ENCODE measurements at regions not wholly inside any gene's neighbourhood (a gene's known extent, or its start where the extent isn't known, plus 50 kb on each side); places are given as distances from the start of the nearest gene placed in this dataset.

DNA sequence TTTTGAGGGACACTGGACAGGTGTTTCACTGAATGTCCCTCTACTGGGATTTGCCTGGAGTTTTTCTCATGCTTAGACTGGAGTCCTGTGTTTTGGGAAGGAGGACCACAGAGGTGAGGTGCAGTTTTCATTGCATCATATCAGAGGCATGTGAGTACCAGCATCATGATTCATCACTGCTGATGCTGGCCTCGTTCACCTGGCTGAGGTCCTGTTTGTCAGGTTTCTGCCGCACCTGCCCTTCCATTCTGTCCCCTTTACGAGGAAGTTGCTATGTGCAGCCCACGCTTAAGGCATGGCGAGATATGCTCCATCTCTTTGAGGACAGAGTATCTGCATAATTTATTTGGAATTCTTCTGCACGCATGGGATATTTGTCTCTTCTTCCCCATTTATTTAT lies 162.1 kb downstream of the TENT4A start:
- no peak for TF ChIP-seq TOX (CRISPR knock-in tag; IDR thresholded peaks at IDR 0.05; ENCODE audit: borderline replicate concordance)
- TF ChIP-seq BACH2 (CRISPR knock-in tag; IDR thresholded peaks at IDR 0.05; ENCODE audit: borderline replicate concordance) = no peak
- no peak for TF ChIP-seq ARNTL (CRISPR knock-in tag; IDR thresholded peaks at IDR 0.05; ENCODE audit: borderline replicate concordance, low read depth)
- TF ChIP-seq, protein P1, sequence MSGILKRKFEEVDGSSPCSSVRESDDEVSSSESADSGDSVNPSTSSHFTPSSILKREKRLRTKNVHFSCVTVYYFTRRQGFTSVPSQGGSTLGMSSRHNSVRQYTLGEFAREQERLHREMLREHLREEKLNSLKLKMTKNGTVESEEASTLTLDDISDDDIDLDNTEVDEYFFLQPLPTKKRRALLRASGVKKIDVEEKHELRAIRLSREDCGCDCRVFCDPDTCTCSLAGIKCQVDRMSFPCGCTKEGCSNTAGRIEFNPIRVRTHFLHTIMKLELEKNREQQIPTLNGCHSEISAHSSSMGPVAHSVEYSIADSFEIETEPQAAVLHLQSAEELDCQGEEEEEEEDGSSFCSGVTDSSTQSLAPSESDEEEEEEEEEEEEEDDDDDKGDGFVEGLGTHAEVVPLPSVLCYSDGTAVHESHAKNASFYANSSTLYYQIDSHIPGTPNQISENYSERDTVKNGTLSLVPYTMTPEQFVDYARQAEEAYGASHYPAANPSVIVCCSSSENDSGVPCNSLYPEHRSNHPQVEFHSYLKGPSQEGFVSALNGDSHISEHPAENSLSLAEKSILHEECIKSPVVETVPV (CRISPR knock-in tag; IDR thresholded peaks at IDR 0.05) = no peak
- TF ChIP-seq, protein P2, sequence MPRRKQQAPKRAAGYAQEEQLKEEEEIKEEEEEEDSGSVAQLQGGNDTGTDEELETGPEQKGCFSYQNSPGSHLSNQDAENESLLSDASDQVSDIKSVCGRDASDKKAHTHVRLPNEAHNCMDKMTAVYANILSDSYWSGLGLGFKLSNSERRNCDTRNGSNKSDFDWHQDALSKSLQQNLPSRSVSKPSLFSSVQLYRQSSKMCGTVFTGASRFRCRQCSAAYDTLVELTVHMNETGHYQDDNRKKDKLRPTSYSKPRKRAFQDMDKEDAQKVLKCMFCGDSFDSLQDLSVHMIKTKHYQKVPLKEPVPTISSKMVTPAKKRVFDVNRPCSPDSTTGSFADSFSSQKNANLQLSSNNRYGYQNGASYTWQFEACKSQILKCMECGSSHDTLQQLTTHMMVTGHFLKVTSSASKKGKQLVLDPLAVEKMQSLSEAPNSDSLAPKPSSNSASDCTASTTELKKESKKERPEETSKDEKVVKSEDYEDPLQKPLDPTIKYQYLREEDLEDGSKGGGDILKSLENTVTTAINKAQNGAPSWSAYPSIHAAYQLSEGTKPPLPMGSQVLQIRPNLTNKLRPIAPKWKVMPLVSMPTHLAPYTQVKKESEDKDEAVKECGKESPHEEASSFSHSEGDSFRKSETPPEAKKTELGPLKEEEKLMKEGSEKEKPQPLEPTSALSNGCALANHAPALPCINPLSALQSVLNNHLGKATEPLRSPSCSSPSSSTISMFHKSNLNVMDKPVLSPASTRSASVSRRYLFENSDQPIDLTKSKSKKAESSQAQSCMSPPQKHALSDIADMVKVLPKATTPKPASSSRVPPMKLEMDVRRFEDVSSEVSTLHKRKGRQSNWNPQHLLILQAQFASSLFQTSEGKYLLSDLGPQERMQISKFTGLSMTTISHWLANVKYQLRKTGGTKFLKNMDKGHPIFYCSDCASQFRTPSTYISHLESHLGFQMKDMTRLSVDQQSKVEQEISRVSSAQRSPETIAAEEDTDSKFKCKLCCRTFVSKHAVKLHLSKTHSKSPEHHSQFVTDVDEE (CRISPR knock-in tag; IDR thresholded peaks at IDR 0.05) = no peak
- TF ChIP-seq PPARA (CRISPR knock-in tag; IDR thresholded peaks at IDR 0.05; ENCODE audit: borderline replicate concordance) = no peak
- TF ChIP-seq ZNF70 (CRISPR knock-in tag; IDR thresholded peaks at IDR 0.05) = no peak
- ATAC-seq = no peak

DNA sequence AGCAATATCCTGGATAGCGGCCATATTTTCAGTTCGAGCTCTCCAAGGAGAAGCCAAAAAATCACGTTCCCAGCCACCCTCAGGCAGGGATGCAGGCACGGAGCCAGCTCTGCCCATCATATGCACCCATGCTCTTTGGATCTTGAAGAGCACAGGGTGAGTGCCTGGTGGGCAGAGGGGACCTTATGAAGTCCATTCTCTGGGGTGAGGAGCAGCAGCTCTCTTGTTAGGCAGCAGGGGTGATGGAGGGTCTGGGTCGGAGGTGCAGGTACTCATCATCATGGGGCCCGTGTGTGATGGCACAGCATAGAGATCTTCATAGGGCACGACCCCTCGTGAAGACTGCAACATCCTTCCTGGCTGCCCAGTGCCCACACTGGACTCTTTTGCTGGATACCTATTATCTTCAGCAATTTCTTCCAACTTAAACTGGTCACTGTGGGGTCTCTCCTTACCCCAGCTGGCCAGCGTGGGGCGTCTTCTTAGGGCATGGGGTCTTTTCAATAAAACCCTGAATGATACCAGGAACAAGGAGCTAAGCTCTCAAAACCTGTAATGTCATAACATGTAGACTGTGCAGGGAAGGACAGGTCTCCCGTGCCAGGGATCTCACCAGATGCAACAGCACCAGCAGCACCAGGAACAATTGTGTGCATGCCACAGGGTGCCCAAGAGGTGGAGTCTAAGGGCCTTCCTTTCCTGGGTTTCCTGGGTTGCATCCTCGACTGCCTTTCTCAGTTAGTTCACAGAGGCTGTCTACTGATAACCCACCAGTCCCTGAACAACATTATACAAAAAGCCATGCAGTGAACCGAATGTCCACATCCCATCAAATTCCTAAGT lies 165.0 kb downstream of the TENT4A start:
- no peak for TF ChIP-seq TCF4 (CRISPR knock-in tag; IDR thresholded peaks at IDR 0.05; ENCODE audit: borderline replicate concordance)
- no peak for TF ChIP-seq ARNTL (CRISPR knock-in tag; IDR thresholded peaks at IDR 0.05; ENCODE audit: borderline replicate concordance, low read depth)
- TF ChIP-seq, protein P3, sequence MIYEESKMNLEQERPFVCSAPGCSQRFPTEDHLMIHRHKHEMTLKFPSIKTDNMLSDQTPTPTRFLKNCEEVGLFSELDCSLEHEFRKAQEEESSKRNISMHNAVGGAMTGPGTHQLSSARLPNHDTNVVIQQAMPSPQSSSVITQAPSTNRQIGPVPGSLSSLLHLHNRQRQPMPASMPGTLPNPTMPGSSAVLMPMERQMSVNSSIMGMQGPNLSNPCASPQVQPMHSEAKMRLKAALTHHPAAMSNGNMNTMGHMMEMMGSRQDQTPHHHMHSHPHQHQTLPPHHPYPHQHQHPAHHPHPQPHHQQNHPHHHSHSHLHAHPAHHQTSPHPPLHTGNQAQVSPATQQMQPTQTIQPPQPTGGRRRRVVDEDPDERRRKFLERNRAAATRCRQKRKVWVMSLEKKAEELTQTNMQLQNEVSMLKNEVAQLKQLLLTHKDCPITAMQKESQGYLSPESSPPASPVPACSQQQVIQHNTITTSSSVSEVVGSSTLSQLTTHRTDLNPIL (CRISPR knock-in tag; IDR thresholded peaks at IDR 0.05; ENCODE audit: low read depth) = no peak
- no peak for TF ChIP-seq SNAI2 (CRISPR knock-in tag; IDR thresholded peaks at IDR 0.05)
- no peak for TF ChIP-seq RARB (CRISPR knock-in tag; IDR thresholded peaks at IDR 0.05)
- TF ChIP-seq ESRRG (CRISPR knock-in tag; IDR thresholded peaks at IDR 0.05) = no peak
- TF ChIP-seq TOX (CRISPR knock-in tag; IDR thresholded peaks at IDR 0.05; ENCODE audit: borderline replicate concordance) = no peak
- TF ChIP-seq ZNF70 (CRISPR knock-in tag; IDR thresholded peaks at IDR 0.05) = no peak
- no peak for TF ChIP-seq ISL1 (CRISPR knock-in tag; IDR thresholded peaks at IDR 0.05)
- TF ChIP-seq, protein P2 (CRISPR knock-in tag; IDR thresholded peaks at IDR 0.05) = no peak
- no peak for TF ChIP-seq ZFP30 (CRISPR knock-in tag; IDR thresholded peaks at IDR 0.05)
- TF ChIP-seq ZNF565 (CRISPR knock-in tag; conservative IDR thresholded peaks at IDR 0.05; ENCODE audit: low read depth) = no peak
- TF ChIP-seq CSDC2 (CRISPR knock-in tag; IDR thresholded peaks at IDR 0.05) = no peak
- TF ChIP-seq ZFP3 (CRISPR knock-in tag; IDR thresholded peaks at IDR 0.05) = no peak
- TF ChIP-seq, protein P4, sequence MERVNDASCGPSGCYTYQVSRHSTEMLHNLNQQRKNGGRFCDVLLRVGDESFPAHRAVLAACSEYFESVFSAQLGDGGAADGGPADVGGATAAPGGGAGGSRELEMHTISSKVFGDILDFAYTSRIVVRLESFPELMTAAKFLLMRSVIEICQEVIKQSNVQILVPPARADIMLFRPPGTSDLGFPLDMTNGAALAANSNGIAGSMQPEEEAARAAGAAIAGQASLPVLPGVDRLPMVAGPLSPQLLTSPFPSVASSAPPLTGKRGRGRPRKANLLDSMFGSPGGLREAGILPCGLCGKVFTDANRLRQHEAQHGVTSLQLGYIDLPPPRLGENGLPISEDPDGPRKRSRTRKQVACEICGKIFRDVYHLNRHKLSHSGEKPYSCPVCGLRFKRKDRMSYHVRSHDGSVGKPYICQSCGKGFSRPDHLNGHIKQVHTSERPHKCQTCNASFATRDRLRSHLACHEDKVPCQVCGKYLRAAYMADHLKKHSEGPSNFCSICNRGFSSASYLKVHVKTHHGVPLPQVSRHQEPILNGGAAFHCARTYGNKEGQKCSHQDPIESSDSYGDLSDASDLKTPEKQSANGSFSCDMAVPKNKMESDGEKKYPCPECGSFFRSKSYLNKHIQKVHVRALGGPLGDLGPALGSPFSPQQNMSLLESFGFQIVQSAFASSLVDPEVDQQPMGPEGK (CRISPR knock-in tag; IDR thresholded peaks at IDR 0.05; ENCODE audit: borderline replicate concordance) = no peak
- no peak for TF ChIP-seq GLIS3 (CRISPR knock-in tag; IDR thresholded peaks at IDR 0.05)
- TF ChIP-seq ZNF8 (CRISPR knock-in tag; IDR thresholded peaks at IDR 0.05) = no peak
- TF ChIP-seq BACH2 (CRISPR knock-in tag; IDR thresholded peaks at IDR 0.05; ENCODE audit: borderline replicate concordance) = no peak
- no peak for TF ChIP-seq OSR1 (CRISPR knock-in tag; IDR thresholded peaks at IDR 0.05)
- no peak for TF ChIP-seq PPARA (CRISPR knock-in tag; IDR thresholded peaks at IDR 0.05; ENCODE audit: borderline replicate concordance)
- ATAC-seq = no peak
